ENCODE measurements at regions not wholly inside any gene's neighbourhood (a gene's known extent, or its start where the extent isn't known, plus 50 kb on each side); places are given as distances from the start of the nearest gene placed in this dataset.

- H3K9me3 ChIP-seq (ENCODE audit: low read depth) = no peaks in the 10 kb centered on the region
- peaks cover 7% of the 10 kb centered on the region for H3K27me3 ChIP-seq
- H2AFZ ChIP-seq = no peak overlapping the region
- peaks cover 2% of the 10 kb centered on the region for H3K4me1 ChIP-seq (ENCODE audit: insufficient read depth)
- no peaks in the 10 kb centered on the region for H4K20me1 ChIP-seq (ENCODE audit: insufficient read depth, poor library complexity, severe bottlenecking)
- H3K4me3 ChIP-seq = no peak overlapping the region
- H3K27ac ChIP-seq = no peak overlapping the region
- no peaks in the 10 kb centered on the region for H3K36me3 ChIP-seq (replicated peaks; ENCODE audit: insufficient read depth, low read depth)
- H3K79me2 ChIP-seq = no peaks in the 10 kb centered on the region
- no peaks in the 10 kb centered on the region for H3K9me2 ChIP-seq (replicated peaks; ENCODE audit: insufficient read depth)
- no peak for TF ChIP-seq EZH2 (IDR thresholded peaks at IDR 0.05; ENCODE audit: borderline replicate concordance)
- no peak for TF ChIP-seq CTCF (IDR thresholded peaks at IDR 0.05; ENCODE audit: poor library complexity)
- TF ChIP-seq EZH2phosphoT487 (IDR thresholded peaks at IDR 0.05; ENCODE audit: low read depth, severe bottlenecking, unreplicated experiment) = no peak
- no peak for DNase-seq (ENCODE audit: low spot score)
- WGBS (ENCODE audit: low lambda C conversion rate, missing lambda C conversion rate) = 82% methylated on average over 5 of the region's 5 CpGs
- H3K4me2 ChIP-seq = no peak overlapping the region
These were observed 81.2 kb upstream of the GOLGA8J start for GRCh38 chr15:30001602-30002001.

GRCh38 chr15:29998033-29998432 is 84.7 kb upstream of the GOLGA8J start:
- H3K4me1 ChIP-seq (ENCODE audit: insufficient read depth) = peaks cover 2% of the 10 kb centered on the region
- no peaks in the 10 kb centered on the region for H3K27me3 ChIP-seq
- H4K20me1 ChIP-seq (ENCODE audit: insufficient read depth, poor library complexity, severe bottlenecking) = no peaks in the 10 kb centered on the region
- no peaks in the 10 kb centered on the region for H3K9me2 ChIP-seq (replicated peaks; ENCODE audit: insufficient read depth)
- H3K4me3 ChIP-seq = no peak overlapping the region
- no peaks in the 10 kb centered on the region for H3K79me2 ChIP-seq
- H3K4me2 ChIP-seq = no peak overlapping the region
- WGBS (ENCODE audit: low lambda C conversion rate, missing lambda C conversion rate) = 68% methylated on average over 2 of the region's 2 CpGs
- no peak overlapping the region for H2AFZ ChIP-seq
- H3K9me3 ChIP-seq (ENCODE audit: low read depth) = no peaks in the 10 kb centered on the region
- H3K27ac ChIP-seq = no peak overlapping the region
- TF ChIP-seq EZH2phosphoT487 (IDR thresholded peaks at IDR 0.05; ENCODE audit: low read depth, severe bottlenecking, unreplicated experiment) (no peak), CTCF (IDR thresholded peaks at IDR 0.05; ENCODE audit: poor library complexity) (no peak), EZH2 (IDR thresholded peaks at IDR 0.05; ENCODE audit: borderline replicate concordance) (no peak)
- H3K36me3 ChIP-seq (replicated peaks; ENCODE audit: insufficient read depth, low read depth) = no peaks in the 10 kb centered on the region
- no peak for DNase-seq (ENCODE audit: low spot score)

GRCh38 chr15:29997499-29997898 is 85.3 kb upstream of the GOLGA8J start:
- Histone ChIP-seq H3K4me1 (ENCODE audit: insufficient read depth) (peaks cover 2% of the 10 kb centered on the region), H3K79me2 (no peaks in the 10 kb centered on the region), H2AFZ (no peak overlapping the region), H3K4me2 (no peak overlapping the region), H3K27ac (no peak overlapping the region), H3K9me2 (replicated peaks; ENCODE audit: insufficient read depth) (no peaks in the 10 kb centered on the region), H3K9me3 (ENCODE audit: low read depth) (no peaks in the 10 kb centered on the region), H3K27me3 (no peaks in the 10 kb centered on the region), H3K4me3 (no peak overlapping the region), H4K20me1 (ENCODE audit: insufficient read depth, poor library complexity, severe bottlenecking) (no peaks in the 10 kb centered on the region), H3K36me3 (replicated peaks; ENCODE audit: insufficient read depth, low read depth) (no peaks in the 10 kb centered on the region)
- DNase-seq (ENCODE audit: low spot score) = no peak
- TF ChIP-seq EZH2phosphoT487 (IDR thresholded peaks at IDR 0.05; ENCODE audit: low read depth, severe bottlenecking, unreplicated experiment) (no peak), CTCF (IDR thresholded peaks at IDR 0.05; ENCODE audit: poor library complexity) (no peak), EZH2 (IDR thresholded peaks at IDR 0.05; ENCODE audit: borderline replicate concordance) (no peak)
- 85% methylated on average over 6 of the region's 6 CpGs for WGBS (ENCODE audit: low lambda C conversion rate, missing lambda C conversion rate)

GRCh38 chr15:29994284-29994683 is 88.5 kb upstream of the GOLGA8J start:
- Histone ChIP-seq H3K9me3 (ENCODE audit: low read depth) (no peaks in the 10 kb centered on the region), H4K20me1 (ENCODE audit: insufficient read depth, poor library complexity, severe bottlenecking) (no peaks in the 10 kb centered on the region), H3K79me2 (no peaks in the 10 kb centered on the region), H2AFZ (peak overlapping the region; percentile 21), H3K27ac (peak overlapping the region; percentile 46), H3K9me2 (replicated peaks; ENCODE audit: insufficient read depth) (no peaks in the 10 kb centered on the region), H3K4me1 (ENCODE audit: insufficient read depth) (peaks cover 2% of the 10 kb centered on the region), H3K4me3 (no peak overlapping the region), H3K4me2 (peak overlapping the region; percentile 53), H3K36me3 (replicated peaks; ENCODE audit: insufficient read depth, low read depth) (no peaks in the 10 kb centered on the region), H3K27me3 (no peaks in the 10 kb centered on the region)
- WGBS (ENCODE audit: low lambda C conversion rate, missing lambda C conversion rate) = 69% methylated on average over 5 of the region's 5 CpGs
- peak; percentile 18 for DNase-seq (ENCODE audit: low spot score)
- TF ChIP-seq EZH2phosphoT487 (IDR thresholded peaks at IDR 0.05; ENCODE audit: low read depth, severe bottlenecking, unreplicated experiment) (no peak), CTCF (IDR thresholded peaks at IDR 0.05; ENCODE audit: poor library complexity) (no peak), EZH2 (IDR thresholded peaks at IDR 0.05; ENCODE audit: borderline replicate concordance) (no peak)

All from hepatocyte (in vitro differentiated cells).